ENCODE measurements at regions not wholly inside any gene's neighbourhood (a gene's known extent, or its start where the extent isn't known, plus 50 kb on each side); places are given as distances from the start of the nearest gene placed in this dataset.

DNA sequence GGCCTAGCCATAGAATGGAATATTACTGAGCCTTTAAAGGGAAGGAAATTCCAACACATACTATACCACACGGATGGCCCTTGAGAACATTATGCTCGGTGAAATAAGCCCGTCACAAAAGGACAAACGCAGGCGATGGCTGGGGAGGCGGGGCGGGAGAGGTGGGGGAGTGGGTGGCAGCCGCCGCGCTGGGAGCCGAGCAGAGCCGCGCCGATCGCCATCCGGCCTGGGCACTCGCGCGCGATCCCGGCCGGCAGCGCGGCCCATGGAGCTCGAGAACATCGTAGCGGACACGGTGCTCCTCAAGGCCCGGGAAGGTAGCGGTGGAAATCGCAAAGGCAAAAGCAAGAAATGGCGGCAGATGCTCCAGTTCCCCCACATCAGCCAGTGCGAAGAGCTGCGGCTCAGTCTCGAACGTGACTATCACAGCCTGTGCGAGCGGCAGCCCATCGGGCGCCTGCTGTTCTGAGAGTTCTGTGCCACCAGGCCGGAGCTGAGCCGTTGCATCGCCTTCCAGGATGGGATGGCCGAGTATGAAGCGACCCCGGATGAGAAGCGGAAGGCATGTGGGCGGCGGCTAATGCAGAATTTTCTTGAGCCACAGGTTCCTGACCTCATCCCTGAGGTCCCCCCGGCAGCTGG lies 140.1 kb downstream of the ZDHHC20 start:
- no peak for DNase-seq (ENCODE audit: low read depth)

DNA sequence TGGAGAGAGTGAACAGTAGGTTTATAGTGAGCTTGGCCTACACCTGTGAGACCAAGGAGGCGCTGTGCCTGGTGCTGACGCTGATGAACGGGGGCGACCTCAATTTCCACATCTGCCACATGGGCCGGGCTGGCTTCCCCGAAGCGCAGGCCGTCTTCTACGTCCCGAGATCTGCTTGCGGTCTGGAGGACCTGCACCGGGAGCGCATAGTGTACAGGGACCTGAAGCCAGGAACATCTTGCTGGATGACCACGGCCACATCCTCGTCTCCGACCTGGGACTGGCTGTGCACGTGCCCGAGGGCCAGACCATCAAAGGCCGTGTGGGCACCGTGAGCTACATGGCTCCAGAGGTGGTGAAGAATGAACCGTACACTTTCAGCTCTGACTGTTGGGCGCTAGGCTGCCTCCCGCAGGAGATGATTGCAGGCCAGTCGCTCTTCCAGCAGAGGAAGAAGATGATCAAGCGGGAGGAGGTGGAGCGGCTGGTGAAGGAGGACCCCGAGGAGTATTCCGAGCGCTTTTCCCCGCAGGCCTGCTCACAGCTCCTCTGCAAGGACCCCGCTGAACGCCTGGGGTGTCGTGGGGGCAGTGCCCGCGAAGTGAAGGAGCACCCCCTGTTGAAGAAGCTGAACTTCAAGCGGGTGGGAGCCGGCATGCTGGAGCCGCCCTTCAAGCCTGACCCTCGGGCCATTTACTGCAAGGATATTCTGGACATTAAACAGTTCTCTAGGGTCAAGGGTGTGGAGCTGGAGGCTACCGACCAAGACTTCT lies 139.0 kb downstream of the ZDHHC20 start:
- no peak for DNase-seq (ENCODE audit: low read depth)

DNA sequence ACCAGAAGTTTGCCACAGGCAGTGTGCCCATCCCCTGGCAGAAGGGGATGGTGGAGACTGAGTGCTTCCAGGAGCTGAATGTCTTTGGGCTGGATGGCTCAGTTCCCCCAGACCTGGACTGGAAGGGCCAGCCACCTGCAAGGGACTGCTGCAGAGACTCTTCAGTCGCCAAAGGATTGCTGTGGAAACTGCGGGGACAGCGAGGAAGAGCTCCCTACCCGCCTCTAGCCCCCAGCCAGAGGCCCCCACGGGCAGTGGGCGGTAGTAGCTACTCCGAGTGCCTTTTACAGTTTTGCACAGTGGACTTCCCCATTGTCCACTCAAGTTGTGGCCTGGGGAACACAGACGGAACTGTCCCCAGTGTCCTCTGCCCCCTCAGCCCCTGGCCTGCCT lies 138.5 kb downstream of the ZDHHC20 start:
- DNase-seq (ENCODE audit: low read depth): no peak

DNA sequence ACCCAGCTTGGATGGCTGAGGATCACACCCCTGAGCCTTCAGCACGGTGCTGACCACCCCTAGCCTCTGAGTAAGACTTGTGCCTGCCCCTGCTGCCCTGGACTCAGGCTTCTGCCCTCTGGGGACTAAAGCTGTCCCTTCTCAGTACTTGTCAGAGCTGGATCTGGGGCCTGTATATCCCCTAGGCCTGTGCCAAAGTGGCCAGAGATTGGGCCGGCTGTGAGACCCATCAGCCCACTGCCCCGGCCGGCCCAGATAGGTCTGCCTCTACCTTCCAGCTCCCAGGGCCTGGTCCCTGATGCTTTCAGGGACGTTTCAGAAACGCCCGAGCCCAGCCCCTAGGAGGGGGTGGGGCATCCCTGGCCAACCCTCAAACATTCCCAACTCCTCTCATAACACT lies 137.8 kb downstream of the ZDHHC20 start:
- DNase-seq (ENCODE audit: low read depth): no peak

DNA sequence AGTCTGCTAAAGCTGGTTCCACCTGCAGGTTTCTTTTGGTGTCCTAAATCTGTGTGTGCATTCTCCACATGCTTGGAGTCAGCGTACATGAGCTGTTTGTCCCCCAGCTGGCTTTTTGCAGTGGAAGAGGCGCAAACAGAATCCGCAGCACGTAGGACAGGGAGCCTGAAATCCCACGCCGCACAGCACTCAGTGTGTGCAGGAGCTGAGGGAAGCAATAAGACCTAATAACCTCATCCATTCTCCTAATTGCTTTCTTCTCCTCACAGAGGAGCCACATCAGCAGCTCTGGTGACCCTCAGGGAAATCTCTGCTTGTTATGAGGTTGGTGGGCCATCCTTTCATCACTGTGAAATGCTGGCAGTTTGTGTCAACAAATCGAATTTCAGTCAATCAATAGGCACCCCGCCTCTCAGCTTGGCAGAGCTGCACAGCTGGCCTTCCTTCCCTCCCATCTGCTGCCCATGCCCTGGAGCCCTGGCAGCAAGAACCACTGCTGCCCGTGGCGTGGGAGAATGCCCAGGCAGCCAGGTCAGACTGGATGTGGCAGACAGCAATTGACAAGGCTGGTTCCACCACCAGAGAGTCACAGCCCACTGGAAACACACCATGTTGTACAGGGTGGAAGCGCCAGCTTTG lies 136.7 kb downstream of the ZDHHC20 start:
- no peak for DNase-seq (ENCODE audit: low read depth)
